ENCODE measurements at regions not wholly inside any gene's neighbourhood (a gene's known extent, or its start where the extent isn't known, plus 50 kb on each side); places are given as distances from the start of the nearest gene placed in this dataset.

GRCh38 chr2:188227713-188228112 is 64.0 kb upstream of the GULP1 start:
- TF ChIP-seq CTCF (conservative IDR thresholded peaks at IDR 0.05) (no peak), ZFX (IDR thresholded peaks at IDR 0.05) (no peak)
- no peak overlapping the region for H3K27ac ChIP-seq

GRCh38 chr2:188235364-188235763 is 56.3 kb upstream of the GULP1 start:
- H3K27ac ChIP-seq: no peak overlapping the region
- TF ChIP-seq CTCF (conservative IDR thresholded peaks at IDR 0.05) (no peak), ZFX (IDR thresholded peaks at IDR 0.05) (no peak)

DNA sequence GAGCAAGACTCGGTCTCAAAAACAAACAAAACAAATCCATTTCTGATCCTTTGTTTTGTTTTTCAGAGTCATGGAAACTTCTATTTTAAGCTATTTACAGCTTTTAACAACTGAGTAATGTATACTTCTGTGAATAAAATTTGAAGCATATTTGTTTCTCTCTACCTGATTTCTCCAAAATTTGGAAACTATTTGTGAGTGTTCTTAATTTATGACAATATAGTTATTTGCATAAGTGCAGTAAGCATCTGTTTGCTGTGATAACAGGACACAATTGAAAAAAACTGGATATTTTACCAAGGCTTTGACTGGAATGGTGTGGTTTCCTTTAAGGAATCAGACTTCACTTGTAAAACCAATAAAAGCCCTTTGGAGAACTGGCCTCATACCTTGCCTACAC is 53.3 kb upstream of the GULP1 start:
- TF ChIP-seq ZFX (IDR thresholded peaks at IDR 0.05) (no peak), CTCF (conservative IDR thresholded peaks at IDR 0.05) (no peak)

More for the DNA sequence above, 53.3 kb upstream of the GULP1 start:
- no peak overlapping the region for H3K27ac ChIP-seq
